PFSK-1 (cell line): ENCODE measurements at regions not wholly inside any gene's neighbourhood (a gene's known extent, or its start where the extent isn't known, plus 50 kb on each side); places are given as distances from the start of the nearest gene placed in this dataset.

ENCODE experiments used
- FOXP2 ChIP-seq: optimal IDR thresholded peaks from 2 replicates; pipeline ENCODE3; 2011; ENCODE audit warnings: borderline replicate concordance, control low read depth, inconsistent platforms; ENCODE audit not compliant: insufficient read depth; ENCODE audit errors: extremely low read length, extremely low read depth
- POLR2AphosphoS5 ChIP-seq: IDR thresholded peaks from 2 replicates; pipeline ENCODE4 v1.6.1; 2012; ENCODE audit warnings: low read depth, mild to moderate bottlenecking, control low read depth, low read length, moderate library complexity
- SIN3A ChIP-seq: IDR thresholded peaks from 2 replicates; pipeline ENCODE4 v1.6.1; 2012; ENCODE audit warnings: mild to moderate bottlenecking, low read length, moderate library complexity, borderline replicate concordance; ENCODE audit not compliant: insufficient read depth
- TAF1 ChIP-seq: IDR thresholded peaks from 2 replicates; pipeline ENCODE4 v1.6.1; 2012; ENCODE audit warnings: low read length, control low read depth, borderline replicate concordance; ENCODE audit not compliant: insufficient read depth
- TF ChIP-seq, protein P1 (sequence below), 2 experiments: IDR thresholded peaks; 2 replicates each; pipeline versions ENCODE4 v1.6.1 to v1.8.0; 2011 to 2012; ENCODE audit warnings: low read depth in 2 of 2, low read length in 2 of 2, control low read depth in 1 of 2, inconsistent platforms in 1 of 2, mild to moderate bottlenecking in 1 of 2, moderate library complexity in 1 of 2; ENCODE audit not compliant: insufficient read depth in 1 of 2

GRCh38 chr11:37657645-37658044, 1059.6 kb upstream of the RAG2 start:
- TF ChIP-seq, protein P1, sequence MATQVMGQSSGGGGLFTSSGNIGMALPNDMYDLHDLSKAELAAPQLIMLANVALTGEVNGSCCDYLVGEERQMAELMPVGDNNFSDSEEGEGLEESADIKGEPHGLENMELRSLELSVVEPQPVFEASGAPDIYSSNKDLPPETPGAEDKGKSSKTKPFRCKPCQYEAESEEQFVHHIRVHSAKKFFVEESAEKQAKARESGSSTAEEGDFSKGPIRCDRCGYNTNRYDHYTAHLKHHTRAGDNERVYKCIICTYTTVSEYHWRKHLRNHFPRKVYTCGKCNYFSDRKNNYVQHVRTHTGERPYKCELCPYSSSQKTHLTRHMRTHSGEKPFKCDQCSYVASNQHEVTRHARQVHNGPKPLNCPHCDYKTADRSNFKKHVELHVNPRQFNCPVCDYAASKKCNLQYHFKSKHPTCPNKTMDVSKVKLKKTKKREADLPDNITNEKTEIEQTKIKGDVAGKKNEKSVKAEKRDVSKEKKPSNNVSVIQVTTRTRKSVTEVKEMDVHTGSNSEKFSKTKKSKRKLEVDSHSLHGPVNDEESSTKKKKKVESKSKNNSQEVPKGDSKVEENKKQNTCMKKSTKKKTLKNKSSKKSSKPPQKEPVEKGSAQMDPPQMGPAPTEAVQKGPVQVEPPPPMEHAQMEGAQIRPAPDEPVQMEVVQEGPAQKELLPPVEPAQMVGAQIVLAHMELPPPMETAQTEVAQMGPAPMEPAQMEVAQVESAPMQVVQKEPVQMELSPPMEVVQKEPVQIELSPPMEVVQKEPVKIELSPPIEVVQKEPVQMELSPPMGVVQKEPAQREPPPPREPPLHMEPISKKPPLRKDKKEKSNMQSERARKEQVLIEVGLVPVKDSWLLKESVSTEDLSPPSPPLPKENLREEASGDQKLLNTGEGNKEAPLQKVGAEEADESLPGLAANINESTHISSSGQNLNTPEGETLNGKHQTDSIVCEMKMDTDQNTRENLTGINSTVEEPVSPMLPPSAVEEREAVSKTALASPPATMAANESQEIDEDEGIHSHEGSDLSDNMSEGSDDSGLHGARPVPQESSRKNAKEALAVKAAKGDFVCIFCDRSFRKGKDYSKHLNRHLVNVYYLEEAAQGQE (IDR thresholded peaks at IDR 0.05; ENCODE audit: insufficient read depth in 1 of 2, low read depth in 2 of 2, low read length in 2 of 2), result no peak
- no peak for TF ChIP-seq SIN3A
- TF ChIP-seq FOXP2, result no peak
- no peak for TF ChIP-seq POLR2AphosphoS5
- no peak for TF ChIP-seq TAF1

DNA sequence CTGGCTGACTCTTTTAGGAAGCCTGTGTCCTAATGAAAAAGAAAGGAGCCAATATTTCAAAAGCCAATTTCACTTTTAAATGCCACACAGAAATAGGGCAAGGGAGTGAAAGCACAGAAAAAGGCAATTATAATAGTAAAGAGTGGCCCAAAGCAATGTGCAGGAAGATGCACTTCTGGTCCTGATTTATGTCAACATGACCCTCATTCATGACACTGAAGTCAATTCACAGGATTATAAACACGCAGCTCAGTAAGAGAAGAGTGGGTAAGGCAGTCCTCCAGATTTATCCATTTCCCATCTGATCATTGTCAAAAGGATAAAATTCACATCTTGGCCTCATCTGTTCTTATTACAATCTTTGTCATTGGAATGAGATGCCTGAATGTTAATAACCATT, 1049.7 kb upstream of the RAG2 start:
- TF ChIP-seq, protein P1 (IDR thresholded peaks at IDR 0.05; ENCODE audit: insufficient read depth in 1 of 2, low read depth in 2 of 2, low read length in 2 of 2), result no peak
- TF ChIP-seq POLR2AphosphoS5 (no peak), SIN3A (no peak), FOXP2 (no peak)

DNA sequence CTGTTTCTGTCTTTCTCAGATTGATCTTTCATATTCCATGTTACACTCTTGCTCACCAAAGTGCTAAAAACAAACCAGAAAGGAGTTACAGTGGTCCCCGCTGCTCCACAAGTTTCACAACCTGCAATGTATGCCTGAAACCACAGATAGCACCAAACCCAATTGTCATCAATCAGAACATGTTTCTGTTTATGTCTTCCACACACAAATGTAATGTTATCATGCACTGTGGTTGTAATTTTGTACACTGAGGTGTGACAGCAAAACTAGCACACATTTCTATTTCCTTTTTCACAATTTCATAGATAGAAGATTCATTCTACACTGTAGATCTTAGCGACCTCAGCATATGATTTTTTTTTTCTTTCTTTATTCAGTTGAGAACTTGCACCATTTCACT, 1045.9 kb upstream of the RAG2 start:
- TF ChIP-seq TAF1 (no peak), FOXP2 (no peak), POLR2AphosphoS5 (no peak), SIN3A (no peak)
- TF ChIP-seq, protein P1 (IDR thresholded peaks at IDR 0.05; ENCODE audit: insufficient read depth in 1 of 2, low read depth in 2 of 2, low read length in 2 of 2), result no peak

- TF ChIP-seq POLR2AphosphoS5 (no peak), FOXP2 (no peak), TAF1 (no peak), SIN3A (no peak)
- TF ChIP-seq, protein P1 (IDR thresholded peaks at IDR 0.05; ENCODE audit: insufficient read depth in 1 of 2, low read depth in 2 of 2, low read length in 2 of 2), result no peak
These were observed 1044.3 kb upstream of the RAG2 start for GRCh38 chr11:37642296-37642695.

DNA sequence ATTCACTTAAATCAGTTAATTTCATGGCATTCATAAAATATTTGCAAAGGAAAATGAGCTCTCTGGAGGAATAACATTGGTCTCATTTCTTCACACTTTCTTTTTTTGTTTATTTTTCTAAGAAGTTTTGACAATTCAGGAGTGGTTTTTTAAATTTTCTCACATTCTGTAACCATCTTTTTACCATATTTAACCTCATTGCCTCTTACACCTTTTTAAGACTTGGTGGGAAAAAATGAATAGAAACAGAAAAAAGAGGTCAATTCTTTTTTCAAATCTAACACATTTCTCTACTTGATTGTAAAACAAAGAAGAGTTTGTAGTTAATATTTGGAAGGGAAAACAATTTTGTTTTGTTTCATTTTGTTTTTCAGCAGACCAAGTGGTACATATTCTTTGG, 1034.7 kb upstream of the RAG2 start:
- TF ChIP-seq SIN3A (no peak), TAF1 (no peak), POLR2AphosphoS5 (no peak), FOXP2 (no peak)
- TF ChIP-seq, protein P1 (IDR thresholded peaks at IDR 0.05; ENCODE audit: insufficient read depth in 1 of 2, low read depth in 2 of 2, low read length in 2 of 2), result no peak
